Ovary (tissue), 3 donors: ENCODE measurements at regions not wholly inside any gene's neighbourhood (a gene's known extent, or its start where the extent isn't known, plus 50 kb on each side); places are given as distances from the start of the nearest gene placed in this dataset.

Source experiments
- CTCF ChIP-seq, 3 donors: fragments of 450-650 bp in 2 of 3; fragments of 200-600 bp in 1 of 3; IDR thresholded peaks; one replicate each; pipeline versions ENCODE4 v1.5.1 to v1.8.0; 2016 to 2022; ENCODE audit warnings: antibody characterized with exemption in 3 of 3, mild to moderate bottlenecking in 1 of 3
- POLR2A ChIP-seq: fragments of 450-650 bp; IDR thresholded peaks from one replicate; pipeline ENCODE4 v1.6.1; 2017; ENCODE audit warnings: antibody characterized with exemption, mild to moderate bottlenecking, moderate library complexity
- donor health status: DM: no; HTN: no; CAD: no.

- TF ChIP-seq CTCF (IDR thresholded peaks at IDR 0.05) (no peak), POLR2A (no peak)
Measured at GRCh38 chr5:167716126-167716775, 575.2 kb upstream of the WWC1 start.
